Skeletal muscle satellite cell (primary cell): ENCODE measurements at regions not wholly inside any gene's neighbourhood (a gene's known extent, or its start where the extent isn't known, plus 50 kb on each side); places are given as distances from the start of the nearest gene placed in this dataset.

ENCODE experiments used
- H3K27me3 ChIP-seq: 2 replicates; pipeline ENCODE4 v1.7.0; 2013; ENCODE audit warnings: low read length; ENCODE audit not compliant: control insufficient read depth, insufficient read depth
- H3K36me3 ChIP-seq: 2 replicates; pipeline ENCODE4 v1.7.0; 2013; ENCODE audit warnings: mild to moderate bottlenecking, control low read depth, low read length; ENCODE audit not compliant: insufficient read depth
- H3K4me1 ChIP-seq: 2 replicates; pipeline ENCODE4 v1.7.0; 2013; ENCODE audit warnings: low read length; ENCODE audit not compliant: control insufficient read depth, insufficient read depth
- H3K4me2 ChIP-seq: 2 replicates; pipeline ENCODE4 v1.7.0; 2013; ENCODE audit warnings: mild to moderate bottlenecking, low read length
- H3K4me3 ChIP-seq: 2 replicates; pipeline ENCODE4 v1.7.0; 2013; ENCODE audit warnings: low read length
- H3K9ac ChIP-seq: 2 replicates; pipeline ENCODE4 v1.7.0; 2013; ENCODE audit warnings: mild to moderate bottlenecking, low read depth, low read length, moderate library complexity
- H3K9me3 ChIP-seq: replicated peaks from 2 replicates; pipeline ENCODE4 v1.7.0; 2013; ENCODE audit warnings: mild to moderate bottlenecking, control low read depth, low read length

DNA sequence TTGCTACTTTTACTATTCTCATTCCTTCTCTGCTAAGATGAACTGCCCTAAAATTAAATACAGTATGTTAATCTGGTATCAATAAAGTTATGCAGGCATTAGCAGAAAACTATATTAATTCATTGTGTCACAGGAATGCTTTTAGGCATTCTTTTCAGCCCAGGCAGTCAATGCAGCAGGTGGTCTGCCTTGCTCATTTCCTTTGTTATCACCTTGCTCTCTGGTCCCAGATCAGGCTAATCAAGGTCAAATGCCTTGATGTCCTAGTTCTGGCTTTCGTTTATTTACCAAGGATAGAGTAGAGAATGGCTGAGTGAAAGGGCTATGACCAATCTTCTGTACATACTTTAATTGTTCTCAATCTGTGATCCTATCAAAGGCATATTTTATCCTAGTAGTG, 1023.6 kb downstream of the TMEM182 start:
- Histone ChIP-seq H3K9me3 (no peaks in the 10 kb centered on the region), H3K36me3 (no peaks in the 10 kb centered on the region), H3K4me1 (no peaks in the 10 kb centered on the region), H3K4me3 (no peak overlapping the region), H3K4me2 (no peak overlapping the region), H3K27me3 (no peaks in the 10 kb centered on the region), H3K9ac (no peak overlapping the region)

DNA sequence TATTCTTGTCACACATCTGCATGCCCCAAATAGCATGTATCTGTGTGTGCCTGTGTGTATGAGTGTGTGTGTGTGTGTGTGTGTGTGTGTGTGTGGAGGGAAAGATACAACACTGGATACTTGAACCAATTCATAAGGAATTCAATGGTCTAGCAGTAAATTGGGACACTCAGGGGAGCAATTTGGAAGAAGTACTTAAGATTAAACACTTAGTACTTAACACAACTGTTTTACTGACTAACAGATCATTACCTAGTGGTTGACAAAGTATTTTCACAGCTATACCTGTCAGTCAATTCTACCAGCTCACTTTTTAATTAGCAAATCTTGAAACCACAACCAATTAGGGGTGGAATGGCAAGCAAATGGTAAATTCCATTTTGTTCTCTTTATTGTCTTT, 1024.1 kb downstream of the TMEM182 start:
- Histone ChIP-seq H3K9ac (no peak overlapping the region), H3K4me1 (no peaks in the 10 kb centered on the region), H3K4me2 (no peak overlapping the region), H3K9me3 (no peaks in the 10 kb centered on the region), H3K4me3 (no peak overlapping the region), H3K36me3 (no peaks in the 10 kb centered on the region), H3K27me3 (no peaks in the 10 kb centered on the region)

DNA sequence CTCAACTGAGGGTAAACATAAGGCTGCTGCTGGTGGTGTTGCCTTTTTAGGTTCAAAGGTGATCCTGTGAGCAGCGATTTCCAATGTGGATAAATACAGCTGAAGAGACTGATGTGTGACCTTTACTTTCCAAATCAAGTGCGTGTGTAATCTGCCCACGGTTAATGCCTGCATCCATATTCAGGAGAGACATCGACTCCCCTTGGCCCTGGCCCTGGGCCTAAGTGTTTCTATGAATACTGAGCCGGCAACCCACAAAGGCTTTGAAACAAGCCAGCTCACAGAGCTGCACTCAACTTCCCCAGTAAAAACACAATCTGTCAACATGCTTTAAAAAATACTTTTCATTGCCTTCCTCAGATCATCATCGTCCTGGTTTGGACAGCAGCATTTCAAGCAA, 1026.6 kb downstream of the TMEM182 start:
- Histone ChIP-seq H3K9me3 (no peaks in the 10 kb centered on the region), H3K36me3 (no peaks in the 10 kb centered on the region), H3K27me3 (no peaks in the 10 kb centered on the region), H3K4me2 (no peak overlapping the region), H3K4me1 (no peaks in the 10 kb centered on the region), H3K4me3 (no peak overlapping the region), H3K9ac (no peak overlapping the region)

DNA sequence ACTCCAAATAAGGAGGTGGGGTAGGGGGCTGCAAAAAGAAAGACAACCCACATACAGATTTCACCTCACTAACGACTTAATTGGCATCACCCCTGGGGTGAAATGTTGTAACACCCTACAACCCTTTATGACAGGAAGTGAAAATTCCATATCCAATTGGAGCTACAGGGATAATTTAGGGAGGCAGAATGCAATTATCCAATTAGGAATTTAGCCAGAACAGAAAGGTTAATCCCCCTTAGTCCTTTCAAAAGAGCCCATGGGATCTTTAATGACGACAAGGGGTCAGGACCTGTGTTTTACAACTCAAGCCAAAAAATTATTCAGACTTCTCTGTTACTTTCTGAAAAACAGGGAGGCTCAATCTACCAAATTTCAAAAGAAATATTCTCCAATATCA, 1027.1 kb downstream of the TMEM182 start:
- Histone ChIP-seq H3K9ac (no peak overlapping the region), H3K9me3 (no peaks in the 10 kb centered on the region), H3K4me1 (no peaks in the 10 kb centered on the region), H3K4me3 (no peak overlapping the region), H3K36me3 (no peaks in the 10 kb centered on the region), H3K4me2 (no peak overlapping the region), H3K27me3 (no peaks in the 10 kb centered on the region)

DNA sequence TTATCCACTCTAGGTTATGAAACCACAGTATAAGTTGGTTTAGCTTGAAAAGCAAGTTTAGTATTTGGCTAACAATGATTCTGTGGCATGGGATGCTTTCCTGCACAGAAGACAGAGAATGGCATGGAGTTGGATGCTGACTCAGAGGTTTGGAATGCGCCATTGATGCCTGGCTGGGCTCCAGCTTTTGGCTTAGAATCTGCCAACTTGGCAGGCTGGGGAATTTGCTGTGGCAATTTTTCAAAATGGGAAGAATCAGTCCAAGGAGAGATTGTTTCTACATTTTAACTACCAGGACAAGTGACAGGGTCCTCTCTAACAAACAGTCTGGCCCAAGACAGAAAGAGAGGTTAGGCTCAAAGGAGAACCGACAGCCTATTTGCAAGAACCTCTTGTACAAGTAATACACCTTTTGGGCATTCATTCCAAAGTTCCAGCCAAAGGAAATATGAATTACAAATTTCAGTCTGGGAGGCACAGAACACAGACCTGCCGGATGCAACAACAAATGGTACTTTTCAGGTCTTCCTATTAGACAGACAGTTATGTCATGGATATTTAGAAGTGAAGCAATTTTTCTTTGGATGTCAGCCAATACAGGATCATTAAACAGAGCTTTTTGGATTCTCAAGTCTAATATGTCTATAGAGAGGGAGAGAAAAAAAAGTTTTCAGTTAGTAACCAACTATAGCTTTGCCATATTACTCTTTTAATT, 1027.7 kb downstream of the TMEM182 start:
- Histone ChIP-seq H3K9me3 (no peaks in the 10 kb centered on the region), H3K4me1 (no peaks in the 10 kb centered on the region), H3K4me3 (no peak overlapping the region), H3K36me3 (no peaks in the 10 kb centered on the region), H3K4me2 (no peak overlapping the region), H3K9ac (no peak overlapping the region), H3K27me3 (no peaks in the 10 kb centered on the region)

DNA sequence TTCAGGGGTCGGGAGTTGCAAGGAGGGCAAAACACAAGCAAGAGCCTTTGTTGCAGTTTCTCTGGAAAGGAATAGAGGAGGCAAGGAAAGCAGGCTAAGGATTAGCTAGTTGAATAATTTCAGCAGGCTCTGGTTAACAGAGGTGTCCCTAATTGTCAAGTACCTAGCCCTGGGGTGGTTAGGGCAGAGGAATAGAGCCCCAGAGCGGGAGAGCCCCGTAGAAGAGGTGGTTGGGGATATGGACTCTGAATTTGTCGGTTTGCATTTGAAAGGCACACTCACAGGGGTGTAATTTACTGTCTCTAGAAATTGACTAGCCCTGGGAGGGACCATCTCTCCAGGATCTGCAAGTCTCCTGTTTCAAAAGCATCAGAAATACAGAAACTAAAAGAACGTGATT, 1030.2 kb downstream of the TMEM182 start:
- Histone ChIP-seq H3K4me1 (no peaks in the 10 kb centered on the region), H3K4me2 (no peak overlapping the region)

DNA sequence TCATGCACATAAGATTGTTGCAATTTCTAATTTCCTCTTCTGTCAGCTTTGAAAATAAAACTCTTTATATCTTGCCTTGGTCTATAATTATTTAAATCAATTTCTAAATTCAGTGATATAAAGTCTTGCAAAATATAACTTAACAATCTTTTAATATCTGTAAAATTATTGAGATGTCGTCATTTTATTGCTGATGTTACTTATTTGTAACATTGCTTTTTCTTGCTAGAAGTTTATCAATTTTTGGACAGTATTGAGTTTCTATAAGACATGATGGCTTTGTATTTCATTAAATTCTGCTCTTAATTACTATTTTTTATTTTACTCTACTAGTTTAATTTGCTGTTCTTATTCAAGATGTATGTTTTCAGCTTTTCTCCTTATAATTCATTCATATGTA, 1036.5 kb downstream of the TMEM182 start:
- no peak overlapping the region for H3K4me3 ChIP-seq

More for the DNA sequence above, 1030.2 kb downstream of the TMEM182 start:
- Histone ChIP-seq H3K36me3 (no peaks in the 10 kb centered on the region), H3K27me3 (no peaks in the 10 kb centered on the region), H3K9me3 (no peaks in the 10 kb centered on the region), H3K4me3 (no peak overlapping the region), H3K9ac (no peak overlapping the region)

DNA sequence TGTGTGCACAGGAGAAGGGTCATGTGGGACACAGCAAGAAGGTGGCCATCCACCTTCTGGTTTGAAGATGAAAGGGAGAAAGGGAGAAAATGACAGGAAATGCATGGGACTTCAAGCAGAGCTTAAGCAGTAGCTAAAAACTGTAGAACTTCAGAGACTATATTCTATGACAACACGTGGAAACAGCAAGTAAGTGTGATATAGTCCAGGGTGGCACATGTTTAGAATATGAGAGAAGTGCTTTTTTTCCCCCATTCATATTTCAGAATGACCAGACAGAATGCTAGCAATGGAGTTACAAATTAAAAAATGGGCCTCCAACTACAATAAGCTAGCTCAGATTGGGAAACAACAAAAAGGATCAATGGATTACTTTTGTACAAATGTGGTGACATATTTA, 1042.2 kb downstream of the TMEM182 start:
- H3K4me1 ChIP-seq = no peaks in the 10 kb centered on the region
- no peaks in the 10 kb centered on the region for H3K36me3 ChIP-seq
- peaks cover 4% of the 10 kb centered on the region for H3K9me3 ChIP-seq
- H3K4me2 ChIP-seq = no peak overlapping the region
- no peak overlapping the region for H3K4me3 ChIP-seq
- H3K9ac ChIP-seq = no peak overlapping the region
- H3K27me3 ChIP-seq = no peaks in the 10 kb centered on the region

More for the DNA sequence above, 1036.5 kb downstream of the TMEM182 start:
- Histone ChIP-seq H3K9me3 (no peaks in the 10 kb centered on the region), H3K4me2 (no peak overlapping the region), H3K9ac (no peak overlapping the region), H3K36me3 (no peaks in the 10 kb centered on the region), H3K27me3 (no peaks in the 10 kb centered on the region), H3K4me1 (no peaks in the 10 kb centered on the region)

DNA sequence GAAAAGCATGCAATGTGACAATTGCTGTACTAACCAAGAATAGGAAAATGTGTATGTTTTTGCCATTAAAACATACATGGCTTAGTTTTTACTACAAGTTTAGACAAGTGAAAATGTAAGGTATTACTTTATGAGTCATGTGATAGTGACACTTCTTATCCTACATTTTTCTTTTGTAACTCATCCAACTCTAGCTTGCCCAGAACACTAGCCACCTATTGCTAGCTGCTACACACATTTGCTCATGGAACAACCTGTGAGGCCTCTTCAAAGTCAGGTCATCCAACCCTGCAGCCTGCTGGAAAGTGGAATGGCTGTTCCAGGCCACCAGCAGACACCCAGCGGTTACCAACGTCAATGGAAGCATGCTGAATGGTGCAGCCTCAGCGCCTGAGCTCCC, 1043.9 kb downstream of the TMEM182 start:
- Histone ChIP-seq H3K4me3 (no peak overlapping the region), H3K36me3 (no peaks in the 10 kb centered on the region), H3K27me3 (no peaks in the 10 kb centered on the region), H3K4me2 (no peak overlapping the region), H3K4me1 (no peaks in the 10 kb centered on the region), H3K9ac (no peak overlapping the region), H3K9me3 (peaks cover 5% of the 10 kb centered on the region)

DNA sequence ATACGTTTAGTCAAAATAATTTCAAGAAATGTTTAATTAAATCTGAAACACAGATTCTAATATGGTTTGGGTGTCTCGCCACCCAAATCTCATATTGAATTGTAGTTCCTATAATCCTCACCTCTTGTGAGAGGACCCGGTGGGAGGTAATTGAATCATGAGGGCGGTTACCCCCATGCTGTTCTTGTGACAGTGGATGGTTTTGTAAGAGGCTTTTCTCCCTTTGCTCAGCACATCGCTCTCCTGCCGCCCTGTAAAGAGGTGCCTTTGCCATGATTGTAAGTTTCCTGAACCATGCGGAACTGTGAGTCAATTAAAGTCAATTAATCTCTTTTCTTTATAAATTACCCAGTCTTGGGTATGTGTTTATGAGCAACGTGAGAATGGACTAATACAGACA, 1045.1 kb upstream of the POU3F3 start:
- Histone ChIP-seq H3K36me3 (no peaks in the 10 kb centered on the region), H3K4me2 (no peak overlapping the region), H3K4me1 (no peaks in the 10 kb centered on the region), H3K27me3 (no peaks in the 10 kb centered on the region), H3K9ac (no peak overlapping the region), H3K4me3 (no peak overlapping the region), H3K9me3 (peaks cover 7% of the 10 kb centered on the region)

DNA sequence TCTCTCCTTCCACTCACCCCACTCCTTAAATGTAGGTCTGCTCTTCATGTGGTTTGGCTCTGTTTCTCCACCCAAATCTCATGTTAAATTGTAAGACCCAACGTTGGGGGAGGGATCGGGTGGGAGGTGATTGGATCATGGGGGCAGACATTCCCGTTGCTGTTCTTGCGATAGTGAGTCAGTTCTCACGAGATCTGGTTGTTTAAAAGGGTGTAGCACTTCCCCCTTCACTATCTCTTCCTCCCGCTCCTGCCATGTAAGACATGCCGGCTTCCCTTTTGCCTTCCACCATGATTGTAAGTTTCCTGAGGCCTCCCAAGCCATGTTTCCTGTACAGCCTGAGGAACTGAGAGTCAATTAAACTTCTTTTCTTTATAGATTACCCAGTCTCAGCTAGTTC, 1044.5 kb upstream of the POU3F3 start:
- H3K9ac ChIP-seq = no peak overlapping the region
- no peaks in the 10 kb centered on the region for H3K27me3 ChIP-seq
- H3K4me1 ChIP-seq = no peaks in the 10 kb centered on the region
- no peaks in the 10 kb centered on the region for H3K36me3 ChIP-seq
- peaks cover 6% of the 10 kb centered on the region for H3K9me3 ChIP-seq
- H3K4me2 ChIP-seq = no peak overlapping the region
- H3K4me3 ChIP-seq = no peak overlapping the region

DNA sequence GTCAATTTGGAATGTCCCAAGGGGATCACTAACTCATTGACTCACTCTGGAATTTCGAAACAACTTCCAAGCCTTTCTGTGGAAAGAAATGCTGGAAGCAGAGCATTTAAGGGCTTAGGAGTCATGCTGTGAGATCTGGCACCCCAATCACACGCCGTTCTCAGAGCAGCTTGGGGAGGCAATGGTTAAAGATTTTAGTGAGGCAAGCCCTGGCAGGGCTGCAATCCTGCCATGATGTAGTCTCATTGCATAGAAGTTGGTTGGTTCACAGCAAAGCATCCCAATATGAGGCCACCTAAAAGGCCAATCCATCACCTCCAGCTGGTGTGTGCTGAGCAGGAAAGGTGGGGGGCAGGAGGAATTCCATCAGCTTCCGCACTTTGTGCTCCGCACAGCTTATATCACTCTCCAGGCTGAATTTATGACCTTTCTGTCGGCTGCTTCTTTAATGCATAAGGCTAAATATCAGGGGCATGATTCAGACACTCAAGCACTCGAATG, 1043.9 kb upstream of the POU3F3 start:
- Histone ChIP-seq H3K4me2 (no peak overlapping the region), H3K4me1 (no peaks in the 10 kb centered on the region), H3K9ac (no peak overlapping the region), H3K36me3 (no peaks in the 10 kb centered on the region), H3K4me3 (no peak overlapping the region), H3K9me3 (peaks cover 6% of the 10 kb centered on the region), H3K27me3 (no peaks in the 10 kb centered on the region)
